GM23248 (cell line): ENCODE measurements at regions not wholly inside any gene's neighbourhood (a gene's known extent, or its start where the extent isn't known, plus 50 kb on each side); places are given as distances from the start of the nearest gene placed in this dataset.

Experiments used
- EZH2 ChIP-seq: fragments of 200-600 bp; sonication (generic); IDR thresholded peaks from 2 replicates; pipeline ENCODE4 v1.6.1; 2018; ENCODE audit warnings: antibody characterized with exemption, mild to moderate bottlenecking; ENCODE audit not compliant: insufficient read depth, poor library complexity, severe bottlenecking
- EZH2phosphoT487 ChIP-seq: fragments of 200-600 bp; sonication (generic); IDR thresholded peaks from 2 replicates; pipeline ENCODE4 v1.6.1; 2018; ENCODE audit warnings: antibody characterized with exemption, moderate library complexity, mild to moderate bottlenecking, low read depth; ENCODE audit not compliant: insufficient read depth

DNA sequence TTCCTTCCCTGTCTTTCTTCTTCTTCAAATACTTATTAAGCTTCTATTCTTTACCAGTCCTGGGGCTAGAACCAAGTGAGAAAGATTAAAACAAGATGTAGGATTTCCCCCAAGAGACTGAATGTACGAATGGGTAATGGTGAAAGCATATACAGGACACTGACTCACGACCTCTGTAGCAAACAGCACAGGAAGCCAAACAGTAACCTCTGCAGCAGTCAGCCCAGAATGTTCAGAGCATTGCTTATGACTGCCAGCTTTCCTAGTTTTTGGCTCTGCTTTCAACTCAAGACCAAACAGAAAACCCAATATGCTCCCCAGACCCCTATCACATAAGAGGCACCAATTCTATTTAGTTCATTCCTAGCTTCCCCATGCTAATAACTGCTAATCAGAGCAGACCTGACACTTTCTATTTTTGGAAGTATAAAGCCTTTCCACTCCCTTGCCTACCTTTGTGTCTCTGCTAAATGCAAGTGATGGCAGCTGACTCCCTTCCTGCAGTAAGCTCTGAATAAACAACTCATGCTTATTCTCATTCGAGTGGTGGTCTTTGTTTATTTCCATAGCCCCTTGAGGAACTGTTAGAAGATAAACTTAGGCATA is 690.6 kb downstream of the EPM2A start:
- TF ChIP-seq EZH2 (no peak), EZH2phosphoT487 (no peak)
